Kidney epithelial cell (primary cell): ENCODE measurements at regions not wholly inside any gene's neighbourhood (a gene's known extent, or its start where the extent isn't known, plus 50 kb on each side); places are given as distances from the start of the nearest gene placed in this dataset.

ENCODE experiments used
- DNase-seq: peaks from one replicate; pipeline ENCODE4 v3.0.0-alpha.2; 2010; ENCODE audit warnings: low read depth
- H3K27me3 ChIP-seq: 2 replicates; pipeline ENCODE4 v1.6.0; 2011; ENCODE audit warnings: low read length; ENCODE audit not compliant: control insufficient read depth, insufficient read depth
- H3K36me3 ChIP-seq: 2 replicates; pipeline ENCODE4 v1.5.1; 2011; ENCODE audit warnings: low read length; ENCODE audit not compliant: control insufficient read depth, insufficient read depth
- H3K4me3 ChIP-seq: 2 replicates; pipeline ENCODE4 v1.5.1; 2011; ENCODE audit warnings: low read depth, mild to moderate bottlenecking, control low read depth, low read length
- TF ChIP-seq, protein P1 (sequence below): IDR thresholded peaks from 2 replicates; pipeline ENCODE4 v1.5.1; 2011; ENCODE audit warnings: mild to moderate bottlenecking, moderate library complexity, low read length, control low read depth, inconsistent platforms; ENCODE audit not compliant: insufficient read depth, poor library complexity, severe bottlenecking

GRCh38 chr5:87825583-87825982, 412.9 kb upstream of the CCNH start:
- Histone ChIP-seq H3K27me3 (no peaks in the 10 kb centered on the region), H3K36me3 (no peaks in the 10 kb centered on the region), H3K4me3 (no peak overlapping the region)
- TF ChIP-seq, protein P1, sequence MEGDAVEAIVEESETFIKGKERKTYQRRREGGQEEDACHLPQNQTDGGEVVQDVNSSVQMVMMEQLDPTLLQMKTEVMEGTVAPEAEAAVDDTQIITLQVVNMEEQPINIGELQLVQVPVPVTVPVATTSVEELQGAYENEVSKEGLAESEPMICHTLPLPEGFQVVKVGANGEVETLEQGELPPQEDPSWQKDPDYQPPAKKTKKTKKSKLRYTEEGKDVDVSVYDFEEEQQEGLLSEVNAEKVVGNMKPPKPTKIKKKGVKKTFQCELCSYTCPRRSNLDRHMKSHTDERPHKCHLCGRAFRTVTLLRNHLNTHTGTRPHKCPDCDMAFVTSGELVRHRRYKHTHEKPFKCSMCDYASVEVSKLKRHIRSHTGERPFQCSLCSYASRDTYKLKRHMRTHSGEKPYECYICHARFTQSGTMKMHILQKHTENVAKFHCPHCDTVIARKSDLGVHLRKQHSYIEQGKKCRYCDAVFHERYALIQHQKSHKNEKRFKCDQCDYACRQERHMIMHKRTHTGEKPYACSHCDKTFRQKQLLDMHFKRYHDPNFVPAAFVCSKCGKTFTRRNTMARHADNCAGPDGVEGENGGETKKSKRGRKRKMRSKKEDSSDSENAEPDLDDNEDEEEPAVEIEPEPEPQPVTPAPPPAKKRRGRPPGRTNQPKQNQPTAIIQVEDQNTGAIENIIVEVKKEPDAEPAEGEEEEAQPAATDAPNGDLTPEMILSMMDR = no peak
- no peak for DNase-seq

DNA sequence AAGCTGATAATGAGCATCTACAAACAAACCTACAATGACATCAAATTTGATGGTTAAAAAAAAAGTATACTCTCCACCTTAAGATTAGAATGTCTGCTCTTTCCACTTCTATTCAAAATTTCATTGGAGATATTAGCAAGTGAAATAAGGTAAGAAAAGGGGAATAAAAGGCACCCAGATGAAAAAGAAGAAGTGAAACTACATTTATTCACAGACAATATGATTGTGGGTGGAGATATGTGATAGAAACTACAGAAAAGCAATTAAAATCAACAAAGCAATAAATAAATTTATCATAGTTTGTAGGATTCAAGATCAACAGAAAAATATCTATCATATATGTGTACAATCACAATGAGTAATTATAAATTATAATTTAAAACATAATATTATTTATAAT, 395.1 kb upstream of the CCNH start:
- Histone ChIP-seq H3K36me3 (no peaks in the 10 kb centered on the region), H3K27me3 (no peaks in the 10 kb centered on the region), H3K4me3 (no peak overlapping the region)
- DNase-seq = no peak
- TF ChIP-seq, protein P1 = no peak

DNA sequence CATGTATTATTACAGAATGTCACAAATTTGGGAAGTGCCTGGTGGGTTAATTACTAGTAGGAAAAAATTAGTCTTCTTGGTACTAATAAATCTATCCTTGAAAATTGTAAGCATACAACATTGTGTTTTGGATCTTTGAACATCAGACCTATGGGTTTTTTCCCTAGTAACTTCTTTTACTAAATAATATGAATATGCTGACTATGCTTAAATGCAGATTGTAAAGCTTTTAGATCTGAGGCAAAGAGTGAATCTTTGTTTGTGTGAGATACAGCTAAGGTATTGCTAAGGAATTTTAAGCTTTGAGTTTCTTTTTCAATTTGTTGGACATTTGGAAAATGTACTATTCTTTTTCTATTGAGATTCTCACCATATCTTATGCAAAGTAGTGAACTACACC, 390.6 kb upstream of the CCNH start:
- DNase-seq = no peak
- H3K4me3 ChIP-seq = no peak overlapping the region
- TF ChIP-seq, protein P1 = no peak
- no peaks in the 10 kb centered on the region for H3K27me3 ChIP-seq
- H3K36me3 ChIP-seq = no peaks in the 10 kb centered on the region

GRCh38 chr5:87791869-87792268, 379.1 kb upstream of the CCNH start:
- Histone ChIP-seq H3K36me3 (no peaks in the 10 kb centered on the region), H3K27me3 (no peaks in the 10 kb centered on the region), H3K4me3 (no peak overlapping the region)
- TF ChIP-seq, protein P1 = no peak
- no peak for DNase-seq

- no peaks in the 10 kb centered on the region for H3K27me3 ChIP-seq
- TF ChIP-seq, protein P1 = no peak
- DNase-seq = no peak
- H3K36me3 ChIP-seq = no peaks in the 10 kb centered on the region
- H3K4me3 ChIP-seq = no peak overlapping the region
Measured at GRCh38 chr5:87788416-87788815, 375.7 kb upstream of the CCNH start.

DNA sequence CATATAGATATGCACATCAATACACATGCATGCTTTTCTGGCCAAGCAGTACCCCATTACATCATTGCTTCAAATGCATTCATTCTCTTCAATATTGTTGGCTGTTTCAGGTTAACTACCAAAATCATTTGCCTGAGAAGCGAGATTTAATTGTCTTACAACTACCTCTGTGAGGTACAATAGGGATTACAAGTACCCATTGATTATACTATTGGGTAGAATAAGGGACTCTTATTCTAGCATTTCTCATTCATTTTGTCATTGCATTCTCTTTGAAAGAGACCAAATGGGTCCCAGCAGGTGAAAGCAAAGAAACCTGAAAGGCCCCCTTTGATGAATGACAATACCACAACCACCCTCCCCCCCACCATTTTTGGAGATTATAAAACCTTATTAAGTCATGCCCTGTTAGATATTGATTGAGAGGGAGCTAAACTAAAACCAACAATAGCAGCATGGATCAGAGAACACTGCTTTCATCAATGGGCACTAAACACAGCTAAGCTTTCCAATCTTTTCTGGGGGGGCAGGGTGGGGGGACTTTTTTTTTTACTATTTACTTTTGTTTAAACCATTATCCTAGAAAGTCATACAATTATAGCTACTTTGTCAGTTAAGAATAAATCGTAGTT, 375.0 kb upstream of the CCNH start:
- Histone ChIP-seq H3K27me3 (no peaks in the 10 kb centered on the region), H3K36me3 (no peaks in the 10 kb centered on the region), H3K4me3 (no peak overlapping the region)
- TF ChIP-seq, protein P1 = no peak
- no peak for DNase-seq
